ENCODE measurements at regions not wholly inside any gene's neighbourhood (a gene's known extent, or its start where the extent isn't known, plus 50 kb on each side); places are given as distances from the start of the nearest gene placed in this dataset.

DNA sequence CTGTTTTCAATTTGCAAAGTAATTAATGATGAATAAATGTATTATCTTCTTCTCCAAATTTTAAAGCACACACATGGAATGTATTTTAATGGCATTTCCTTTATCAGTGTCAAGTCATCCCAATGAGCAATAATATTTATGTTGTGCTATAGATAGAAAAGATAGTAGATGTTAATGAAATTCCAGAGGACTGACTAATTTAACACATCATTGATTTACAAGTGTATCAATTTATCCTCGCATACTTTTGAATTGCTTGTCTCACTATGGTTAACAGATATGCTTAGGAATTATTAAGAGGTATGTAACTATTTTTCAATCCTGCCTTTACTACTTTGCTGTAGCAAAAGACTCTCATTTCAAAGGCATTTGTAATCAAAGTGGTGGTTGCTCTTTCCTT, 842.9 kb downstream of the SLC6A15 start:
- no peaks in the 10 kb centered on the region for H3K9me3 ChIP-seq (ENCODE audit: control insufficient read depth, insufficient read depth, low read length)
- dilution Hi-C loops (cut with HindIII; ENCODE audit: low sequenced_read_pairs, unreplicated experiment) (no loop called here), in situ Hi-C loops (cut with MboI; ENCODE audit: low sequenced_read_pairs) (no loop called here), intact Hi-C loops (cut with micrococcal nuclease) (no loop called here)
- no peak overlapping the region for H3K9ac ChIP-seq (ENCODE audit: low read depth, low read length)
- H3K4ac ChIP-seq (ENCODE audit: low read depth, low read length), result no peak overlapping the region
- BruUV-seq (replicated peaks), result no TSS peak
- no peak overlapping the region for H2AK9ac ChIP-seq (replicated peaks; ENCODE audit: low read depth, low read length, poor library complexity)
- H4K5ac ChIP-seq (ENCODE audit: low read depth, low read length), result no peak overlapping the region
- no peak overlapping the region for H3K56ac ChIP-seq (ENCODE audit: extremely low read depth, insufficient read depth, low read length)
- no peak overlapping the region for H4K8ac ChIP-seq (ENCODE audit: low read depth in 2 of 2, low read length in 2 of 2)
- H2BK120ac ChIP-seq (ENCODE audit: low read depth, low read length), result peak overlapping the region; percentile 81; the same call in 1 of the 2 replicates
- H2BK15ac ChIP-seq (ENCODE audit: low read depth, low read length), result no peak overlapping the region
- CTCF ChIA-PET, result interaction anchor here (0.6 kb wide), 1 partner anchor 1583 kb away, joined by 3 read pairs; no protein-coding TSS in a partner anchor
- no peak overlapping the region for H3K18ac ChIP-seq (ENCODE audit: low read depth, low read length)
- H3K36me3 ChIP-seq (ENCODE audit: control insufficient read depth, insufficient read depth, low read length), result no peaks in the 10 kb centered on the region
- H3K27me3 ChIP-seq (ENCODE audit: control insufficient read depth, insufficient read depth, low read length), result no peaks in the 10 kb centered on the region
- no peaks in the 10 kb centered on the region for H3K79me1 ChIP-seq (ENCODE audit: low read depth in 1 of 2, low read length in 2 of 2)
- H3K23ac ChIP-seq (ENCODE audit: low read depth, low read length), result no peak overlapping the region
- no peak for TF ChIP-seq SMC3 (IDR thresholded peaks at IDR 0.05; ENCODE audit: low read depth, low read length)
- no peak for TF ChIP-seq BHLHE40 (IDR thresholded peaks at IDR 0.05; ENCODE audit: low read depth, low read length)
- TF ChIP-seq NFE2L2 (IDR thresholded peaks at IDR 0.05; ENCODE audit: low read depth, low read length), result no peak
- TF ChIP-seq POLR2A (IDR thresholded peaks at IDR 0.05; ENCODE audit: low read depth, low read length), result no peak
- no peak for TF ChIP-seq MAZ (IDR thresholded peaks at IDR 0.05; ENCODE audit: borderline replicate concordance, low read depth, low read length)
- TF ChIP-seq, protein P1, sequence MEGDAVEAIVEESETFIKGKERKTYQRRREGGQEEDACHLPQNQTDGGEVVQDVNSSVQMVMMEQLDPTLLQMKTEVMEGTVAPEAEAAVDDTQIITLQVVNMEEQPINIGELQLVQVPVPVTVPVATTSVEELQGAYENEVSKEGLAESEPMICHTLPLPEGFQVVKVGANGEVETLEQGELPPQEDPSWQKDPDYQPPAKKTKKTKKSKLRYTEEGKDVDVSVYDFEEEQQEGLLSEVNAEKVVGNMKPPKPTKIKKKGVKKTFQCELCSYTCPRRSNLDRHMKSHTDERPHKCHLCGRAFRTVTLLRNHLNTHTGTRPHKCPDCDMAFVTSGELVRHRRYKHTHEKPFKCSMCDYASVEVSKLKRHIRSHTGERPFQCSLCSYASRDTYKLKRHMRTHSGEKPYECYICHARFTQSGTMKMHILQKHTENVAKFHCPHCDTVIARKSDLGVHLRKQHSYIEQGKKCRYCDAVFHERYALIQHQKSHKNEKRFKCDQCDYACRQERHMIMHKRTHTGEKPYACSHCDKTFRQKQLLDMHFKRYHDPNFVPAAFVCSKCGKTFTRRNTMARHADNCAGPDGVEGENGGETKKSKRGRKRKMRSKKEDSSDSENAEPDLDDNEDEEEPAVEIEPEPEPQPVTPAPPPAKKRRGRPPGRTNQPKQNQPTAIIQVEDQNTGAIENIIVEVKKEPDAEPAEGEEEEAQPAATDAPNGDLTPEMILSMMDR (conservative IDR thresholded peaks at IDR 0.05; ENCODE audit: low read depth, low read length), result no peak
- TF ChIP-seq, protein P2, sequence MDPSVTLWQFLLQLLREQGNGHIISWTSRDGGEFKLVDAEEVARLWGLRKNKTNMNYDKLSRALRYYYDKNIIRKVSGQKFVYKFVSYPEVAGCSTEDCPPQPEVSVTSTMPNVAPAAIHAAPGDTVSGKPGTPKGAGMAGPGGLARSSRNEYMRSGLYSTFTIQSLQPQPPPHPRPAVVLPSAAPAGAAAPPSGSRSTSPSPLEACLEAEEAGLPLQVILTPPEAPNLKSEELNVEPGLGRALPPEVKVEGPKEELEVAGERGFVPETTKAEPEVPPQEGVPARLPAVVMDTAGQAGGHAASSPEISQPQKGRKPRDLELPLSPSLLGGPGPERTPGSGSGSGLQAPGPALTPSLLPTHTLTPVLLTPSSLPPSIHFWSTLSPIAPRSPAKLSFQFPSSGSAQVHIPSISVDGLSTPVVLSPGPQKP (IDR thresholded peaks at IDR 0.05; ENCODE audit: borderline replicate concordance, low read depth, low read length), result no peak
- no peak for TF ChIP-seq RFX5 (IDR thresholded peaks at IDR 0.05; ENCODE audit: low read depth, low read length)
- TF ChIP-seq RCOR1 (IDR thresholded peaks at IDR 0.05; ENCODE audit: insufficient replicate concordance, low read length), result no peak
- H3K4me3 ChIP-seq (ENCODE audit: insufficient read depth, low read depth, low read length), result no peak overlapping the region
- WGBS, 2 experiments (ENCODE audit: extremely low coverage in 2 of 2, insufficient read length in 1 of 2), result no CpG with 5 or more reads among the region's 1 CpG
- no peak overlapping the region for H4K91ac ChIP-seq (ENCODE audit: insufficient read depth, low read depth, low read length)
- DNase-seq (peak; percentile 40), ATAC-seq (ENCODE audit: low read depth) (no peak; the same call in 1 of the 2 replicates)
- H3K4me2 ChIP-seq (ENCODE audit: low read depth, low read length), result no peak overlapping the region
- H3K14ac ChIP-seq (replicated peaks; ENCODE audit: low read depth, low read length), result no peak overlapping the region
- no peak overlapping the region for H3K27ac ChIP-seq (ENCODE audit: insufficient read depth, low read length)
- no peak overlapping the region for H2BK20ac ChIP-seq (ENCODE audit: low read depth, low read length)
- H2BK5ac ChIP-seq (ENCODE audit: low read depth, low read length, poor library complexity, severe bottlenecking), result peak overlapping the region; percentile 58
- H3K4me1 ChIP-seq (ENCODE audit: control insufficient read depth, insufficient read depth, low read length), result peaks cover 2% of the 10 kb centered on the region
- no peak overlapping the region for H2AFZ ChIP-seq (replicated peaks; ENCODE audit: low read length, poor library complexity)
- POLR2A ChIA-PET (ENCODE audit: unreplicated experiment), result no interaction called here
- H2AK5ac ChIP-seq (ENCODE audit: low read depth, low read length), result no peak overlapping the region
- H3K9me1 ChIP-seq (ENCODE audit: insufficient read depth, low read length), result no peaks in the 10 kb centered on the region
- H4K20me1 ChIP-seq (ENCODE audit: insufficient read depth, low read length), result no peaks in the 10 kb centered on the region

Measured in IMR-90 (cell line).